ENCODE measurements at regions not wholly inside any gene's neighbourhood (a gene's known extent, or its start where the extent isn't known, plus 50 kb on each side); places are given as distances from the start of the nearest gene placed in this dataset.
"Not testable (repeated sequence)": the region's sequence is repeated elsewhere in the genome, so short reads cannot be mapped to it uniquely, and the experiment has no call there.

DNA sequence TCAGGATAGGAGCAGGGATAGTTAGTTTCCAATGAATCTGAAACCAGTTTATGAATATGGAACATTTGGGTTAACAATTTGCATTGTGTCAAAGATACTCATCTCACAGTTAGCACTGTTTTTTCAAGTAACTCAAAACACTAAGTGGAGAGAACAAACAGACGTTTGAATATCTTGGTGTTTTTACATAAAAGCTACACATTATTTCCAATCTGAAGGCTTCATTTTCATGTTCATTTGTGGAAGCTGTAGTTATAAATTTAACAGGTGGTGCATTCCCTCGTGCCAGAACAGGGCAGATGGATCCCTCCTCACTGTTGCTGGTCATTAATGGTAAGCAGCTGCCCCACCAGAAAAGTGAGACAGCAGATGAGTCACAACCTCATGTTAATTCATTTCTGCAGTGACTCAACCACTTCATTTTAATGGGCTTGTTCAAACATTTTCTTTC is 286.9 kb downstream of the TMX3 start:
- DNase-seq = no peak

DNA sequence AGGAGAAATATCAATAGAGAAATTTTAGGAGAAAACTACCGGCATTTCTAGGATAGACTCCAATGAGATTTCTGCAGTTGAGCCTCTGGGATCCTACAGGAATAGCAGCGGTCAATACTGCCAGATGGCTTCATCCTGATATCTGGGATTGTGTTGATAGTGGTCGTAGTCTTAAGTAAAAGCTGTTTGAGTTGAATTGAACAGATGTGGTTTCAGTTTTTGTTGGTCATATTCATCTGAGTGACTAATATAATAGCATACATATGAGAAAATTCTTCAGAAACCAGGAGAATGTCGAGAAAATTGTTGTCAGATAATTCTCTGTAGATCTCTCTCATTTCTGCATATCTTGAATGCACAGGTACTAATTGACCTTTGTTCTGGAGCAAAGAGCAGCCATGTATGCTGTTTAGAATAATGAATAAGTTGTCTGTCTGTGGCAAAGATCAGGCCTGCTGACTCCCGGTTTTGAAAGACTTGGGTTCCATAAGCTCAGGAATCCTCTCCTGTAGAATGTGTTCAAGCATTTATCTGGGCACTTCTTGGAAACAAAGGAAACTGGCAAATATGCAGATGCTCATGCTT is 288.1 kb downstream of the TMX3 start:
- DNase-seq = no peak

DNA sequence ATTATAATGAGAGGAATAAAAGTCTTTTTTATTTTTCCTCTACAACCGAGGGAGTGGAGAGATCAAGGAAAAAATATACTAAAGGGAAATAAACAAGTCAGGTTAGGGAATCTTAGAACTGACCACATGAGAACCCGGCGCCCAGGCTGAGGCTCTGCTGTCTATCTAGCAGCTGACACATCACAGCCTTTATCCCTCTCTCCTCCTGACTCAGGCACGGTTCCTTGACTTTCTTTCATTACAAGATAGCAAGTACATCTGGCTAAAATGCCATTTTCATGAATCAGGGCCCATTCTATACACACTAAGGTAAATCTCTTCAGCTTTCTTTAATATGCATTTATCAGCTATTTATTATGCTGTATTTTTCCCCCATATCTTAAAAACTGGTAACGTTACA is 296.0 kb downstream of the TMX3 start:
- DNase-seq = no peak

DNA sequence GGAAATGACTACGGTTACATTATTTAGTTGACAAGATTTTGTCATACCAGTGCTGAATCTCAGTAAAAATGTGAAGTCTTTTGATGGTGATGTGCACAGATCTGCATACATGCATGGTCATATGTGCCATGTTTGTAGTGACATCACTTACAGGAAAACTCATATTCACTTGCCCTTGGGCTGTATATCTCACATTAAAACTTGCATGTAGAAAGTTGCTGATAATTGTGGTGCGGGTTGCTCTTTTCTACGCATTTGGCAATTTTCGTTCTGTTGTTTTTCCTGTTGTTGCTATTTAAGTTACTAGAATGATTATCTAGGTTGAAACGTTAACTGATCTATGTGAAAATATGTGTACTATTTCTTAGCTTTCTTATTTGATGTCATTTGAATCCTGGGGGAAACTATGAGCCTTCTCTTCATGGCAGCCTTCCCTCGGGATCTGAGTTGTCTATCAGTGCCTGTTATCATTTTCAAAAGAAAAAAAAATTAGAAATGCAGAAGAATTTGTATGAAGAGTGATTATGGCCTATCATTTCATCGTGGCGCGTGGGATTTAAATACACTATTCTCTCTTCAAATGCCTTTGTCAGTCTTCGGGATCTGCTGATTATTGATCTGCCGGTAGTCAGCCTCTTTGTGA is 296.6 kb downstream of the TMX3 start:
- DNase-seq = no peak

DNA sequence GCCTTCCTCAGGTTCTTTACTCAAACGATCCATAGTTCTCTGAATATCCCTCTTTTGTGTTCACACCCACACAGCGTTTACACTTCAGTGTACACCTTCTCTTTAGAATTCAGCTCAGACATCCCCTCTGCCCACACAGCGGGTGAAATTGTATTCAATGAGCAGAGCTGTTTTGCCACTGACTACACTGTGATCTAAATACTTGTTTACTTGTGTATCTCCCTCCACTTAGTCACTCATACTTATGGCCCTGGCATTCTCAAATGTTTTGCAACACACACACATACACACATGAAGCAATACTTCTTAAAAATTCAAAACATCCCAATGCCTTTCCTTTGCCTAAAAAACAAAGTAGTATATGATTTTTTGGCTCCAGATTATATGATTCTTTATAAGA is 297.1 kb downstream of the TMX3 start:
- DNase-seq = no peak

DNA sequence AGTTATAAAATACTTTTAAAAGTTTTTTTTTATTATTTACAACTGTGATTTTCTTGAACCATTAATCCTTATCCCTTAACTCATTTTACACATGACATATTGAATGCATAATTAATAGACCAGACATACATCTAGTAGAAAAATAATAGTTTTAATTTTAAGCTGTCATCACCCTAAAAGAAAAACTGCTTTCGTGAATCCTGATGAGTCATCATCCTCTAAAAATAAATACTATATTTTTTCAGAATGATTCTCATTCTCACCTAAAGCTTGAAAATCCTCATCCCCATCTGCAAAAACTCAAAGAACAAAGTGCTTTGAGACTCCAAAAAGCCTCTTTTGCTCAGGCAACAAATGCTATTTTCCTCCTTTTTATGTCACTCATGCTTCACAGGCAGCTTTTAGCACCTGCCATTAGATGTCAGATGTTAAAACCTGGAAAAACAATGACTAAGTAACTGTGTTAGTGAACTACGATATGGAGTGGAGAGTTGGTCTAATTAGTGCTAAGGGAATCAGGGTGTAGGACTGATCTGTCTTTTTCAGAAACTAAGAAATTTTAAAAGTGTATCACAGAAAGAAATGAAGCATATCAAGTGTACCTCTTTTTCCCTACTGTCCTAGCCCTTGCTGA is 297.6 kb downstream of the TMX3 start:
- DNase-seq = no peak

DNA sequence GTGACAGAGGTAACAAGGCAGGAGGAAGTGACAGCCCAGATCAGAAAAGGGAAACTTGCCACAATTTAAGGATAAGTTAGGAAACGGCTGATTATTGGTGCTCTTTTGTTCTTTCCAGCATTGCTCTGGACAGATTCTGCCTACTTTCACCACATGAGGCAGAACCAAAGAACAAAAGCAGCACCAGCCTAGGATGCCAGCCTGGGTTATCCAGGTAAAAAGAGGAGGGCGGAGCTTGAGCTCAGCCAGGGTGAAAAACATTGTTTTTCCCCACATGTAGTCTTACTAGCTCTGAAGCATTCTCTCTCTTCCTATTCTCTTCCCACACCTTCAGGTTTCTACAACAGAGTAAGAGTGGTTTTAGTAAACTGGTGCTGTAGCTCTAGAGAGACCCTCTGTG is 300.5 kb downstream of the TMX3 start:
- DNase-seq = no peak

DNA sequence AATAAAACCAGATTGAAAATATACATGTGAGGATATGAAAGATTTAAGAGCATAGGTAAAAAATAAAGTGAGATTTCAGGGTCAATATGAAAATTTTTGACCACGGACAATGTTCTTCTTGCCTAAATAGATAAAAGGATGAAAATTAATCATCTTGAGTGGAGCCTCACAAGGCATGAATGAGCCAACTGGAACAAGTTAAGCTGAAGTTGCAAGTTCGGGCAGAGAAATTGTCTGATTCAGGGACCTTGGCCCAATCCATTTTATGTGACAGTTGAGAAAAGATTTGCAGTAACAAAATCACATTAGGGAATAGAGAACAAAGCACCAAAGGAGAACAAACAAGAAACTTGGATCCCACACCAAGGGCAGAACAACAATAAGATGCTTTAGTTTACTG is 305.3 kb downstream of the TMX3 start:
- DNase-seq = no peak

DNA sequence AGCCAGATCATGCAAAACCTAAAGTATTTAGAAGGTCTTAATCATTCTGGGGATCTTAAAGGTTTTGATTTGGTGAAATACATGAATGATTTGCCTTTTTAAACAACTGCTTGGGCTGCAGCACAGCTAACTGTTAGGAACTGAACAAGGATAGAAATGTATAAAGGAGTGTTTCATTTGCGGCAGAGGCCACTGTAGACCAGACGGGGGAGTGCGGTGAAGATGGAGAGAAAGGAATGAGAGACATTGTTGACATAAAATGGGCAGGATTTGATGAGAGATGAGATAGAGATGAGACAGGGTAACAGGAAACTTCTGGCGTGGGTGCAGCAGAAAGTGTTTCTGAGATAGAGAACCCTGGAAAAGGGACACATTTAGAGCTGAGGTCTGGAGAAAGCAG is 308.1 kb downstream of the TMX3 start:
- no peak for DNase-seq

DNA sequence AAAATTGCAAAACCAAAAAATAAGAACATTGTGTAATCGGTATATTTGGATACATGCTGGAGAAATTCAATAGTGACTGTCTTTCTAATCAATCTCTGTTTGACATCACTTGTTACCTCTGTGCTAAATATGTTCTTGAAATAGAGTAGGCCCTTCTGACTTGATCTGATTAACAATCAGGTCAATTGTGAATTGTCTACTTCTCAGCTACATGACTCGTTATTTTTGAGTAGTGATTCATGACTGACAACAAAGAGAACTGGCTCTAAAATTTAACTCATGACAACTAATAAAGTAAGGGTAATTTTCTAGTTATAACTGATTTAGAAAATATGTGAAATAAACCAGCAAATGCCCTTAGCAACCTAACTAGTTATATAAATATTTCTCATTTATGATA is 312.1 kb downstream of the TMX3 start:
- DNase-seq = no peak

DNA sequence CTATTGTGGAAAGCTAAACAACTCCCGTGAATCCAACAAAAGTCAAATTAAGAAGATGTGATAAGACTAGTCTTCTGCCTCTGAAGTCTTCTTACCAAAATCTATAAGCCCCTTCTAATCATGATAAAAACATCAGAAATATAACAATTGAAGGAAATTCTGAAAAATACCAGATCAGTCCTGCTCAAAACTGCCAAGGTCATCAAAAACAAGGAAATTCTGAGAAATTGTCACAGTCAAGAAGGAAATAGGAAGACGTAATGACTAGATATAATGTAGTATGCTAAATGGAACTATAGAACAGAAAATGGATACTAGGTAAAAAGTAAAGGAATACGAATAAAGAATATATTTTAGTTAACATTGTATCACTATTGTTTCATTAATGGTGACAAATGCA is 314.0 kb downstream of the TMX3 start:
- no peak for DNase-seq

DNA sequence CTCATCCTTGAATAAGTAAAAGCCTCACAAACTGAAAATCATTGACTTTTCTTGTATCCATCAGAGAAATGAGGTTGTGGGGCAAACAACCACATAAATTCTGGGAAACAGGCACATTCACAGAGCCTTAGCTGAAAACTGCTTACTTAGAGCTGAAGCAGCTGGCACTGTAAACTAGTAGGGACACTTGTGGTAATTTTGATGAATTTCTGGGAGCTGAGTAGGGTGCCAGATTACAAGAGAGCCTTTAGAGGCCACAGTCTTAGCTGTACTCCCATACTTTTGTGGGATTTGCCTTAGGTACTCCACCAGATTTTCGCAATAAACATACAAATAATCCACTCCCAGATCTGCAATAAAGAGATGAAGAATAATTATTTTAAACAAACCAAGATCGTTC is 315.2 kb downstream of the TMX3 start:
- no peak for DNase-seq

DNA sequence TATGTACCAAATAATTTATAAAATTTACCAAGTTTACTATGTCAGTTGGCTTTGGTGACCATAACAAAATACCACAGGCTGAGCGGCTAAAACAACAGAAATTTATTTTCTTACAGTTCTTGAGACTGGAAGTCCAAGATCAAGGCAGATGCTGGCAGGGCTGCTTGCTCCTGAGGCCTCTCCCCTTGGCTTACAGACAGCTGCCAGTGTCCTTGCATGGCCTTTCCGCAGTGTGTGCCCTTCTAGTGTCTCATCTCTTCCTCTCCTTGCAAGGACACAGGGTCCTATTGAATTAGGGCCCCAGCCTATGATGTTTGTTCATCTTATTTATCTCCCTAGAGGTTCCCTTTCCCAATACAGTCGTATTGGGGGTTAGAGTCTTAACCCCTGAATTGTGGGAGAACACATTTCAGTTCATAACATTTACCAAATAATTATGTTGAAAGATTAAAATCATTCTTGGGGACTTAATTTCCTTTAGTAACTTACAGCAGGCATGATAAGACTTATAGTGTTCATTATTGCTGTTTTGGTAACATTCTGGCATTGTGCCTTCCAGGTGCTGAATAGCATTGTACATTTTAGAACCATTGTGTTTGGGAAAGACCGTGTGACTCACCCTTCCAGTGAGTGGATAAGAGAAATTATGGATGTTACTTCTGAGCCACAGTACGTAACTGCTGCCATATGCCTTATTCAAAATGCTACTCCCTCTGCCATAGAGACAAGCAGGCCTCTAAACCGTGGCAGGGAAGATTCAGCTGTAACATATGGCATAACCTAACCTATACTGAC is 317.5 kb downstream of the TMX3 start:
- no peak for DNase-seq

DNA sequence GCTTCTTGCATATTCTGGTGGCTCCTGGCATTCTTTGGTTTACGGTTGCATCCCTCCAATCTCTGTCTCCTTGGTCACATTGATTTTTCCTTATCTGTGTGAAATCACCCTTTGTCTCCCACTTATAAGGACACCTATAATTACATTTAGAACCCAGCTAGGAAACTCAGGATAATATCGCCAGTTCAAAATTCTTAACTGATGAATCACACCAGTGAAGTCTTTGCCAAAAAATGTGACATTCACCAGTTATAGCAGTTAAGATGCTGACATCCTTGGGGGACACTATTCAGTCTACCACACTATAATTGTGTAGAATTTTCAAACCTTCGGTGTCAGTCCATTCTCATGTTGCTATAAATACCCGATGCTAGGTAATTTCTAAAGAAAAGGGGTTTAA is 320.2 kb downstream of the TMX3 start:
- DNase-seq = no peak

DNA sequence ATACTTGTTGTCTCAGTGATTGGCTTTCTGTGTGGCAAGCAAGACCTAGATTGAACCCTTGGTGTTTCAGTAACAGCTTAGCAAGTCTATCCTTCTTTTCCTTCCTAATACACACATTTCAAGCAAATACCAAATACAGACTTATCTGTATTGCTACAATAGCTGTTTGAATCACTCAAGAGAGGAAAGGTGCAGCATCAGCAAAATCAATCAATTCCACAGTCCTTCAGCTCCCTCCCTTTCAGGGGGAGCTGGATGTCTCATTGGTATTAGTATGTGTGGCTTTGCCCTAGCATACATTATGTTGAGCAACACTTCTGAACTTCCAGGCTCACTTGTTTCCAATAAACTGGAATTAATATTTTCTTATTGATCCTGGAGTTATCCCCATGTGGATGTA is 323.1 kb downstream of the TMX3 start:
- no peak for DNase-seq

DNA sequence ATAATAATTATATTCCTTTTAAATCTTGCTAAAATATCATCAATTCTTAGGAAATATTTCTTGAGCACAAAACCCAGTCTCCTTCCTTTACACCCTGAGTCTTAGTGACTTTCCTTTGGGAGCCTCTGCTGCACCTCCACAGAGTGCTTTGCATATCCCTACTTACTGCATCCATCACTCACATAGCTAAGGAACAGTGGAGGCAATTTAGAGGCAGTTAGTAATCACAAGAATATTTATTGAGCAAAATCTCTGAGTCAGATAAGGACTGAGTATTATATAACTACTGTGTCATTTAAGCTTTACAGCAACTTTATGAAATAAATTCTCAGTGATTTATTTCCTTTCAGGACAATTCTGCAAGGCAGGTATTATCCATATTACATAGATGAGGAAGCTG is 327.7 kb downstream of the TMX3 start:
- no peak for DNase-seq

DNA sequence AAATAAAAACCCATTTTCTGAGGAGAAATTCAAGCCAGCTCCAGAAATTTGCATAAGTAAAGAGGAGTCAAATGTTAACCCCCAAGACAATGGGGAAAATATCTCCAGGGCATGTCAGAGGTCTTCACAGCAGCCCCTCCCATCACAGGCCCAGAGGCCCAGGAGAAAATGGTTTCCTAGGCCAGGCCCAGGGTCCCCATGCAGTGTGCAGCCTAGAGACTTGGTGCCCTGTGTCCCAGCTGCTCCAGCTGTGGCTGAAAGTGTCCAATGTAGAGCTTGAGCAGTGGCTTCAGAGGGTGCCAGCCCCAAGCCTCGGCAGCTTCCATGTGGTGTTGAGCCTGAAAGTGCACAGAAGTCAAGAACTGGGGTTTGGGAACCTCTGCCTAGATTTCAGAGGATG is 330.9 kb downstream of the TMX3 start:
- DNase-seq = not testable (repeated sequence)

DNA sequence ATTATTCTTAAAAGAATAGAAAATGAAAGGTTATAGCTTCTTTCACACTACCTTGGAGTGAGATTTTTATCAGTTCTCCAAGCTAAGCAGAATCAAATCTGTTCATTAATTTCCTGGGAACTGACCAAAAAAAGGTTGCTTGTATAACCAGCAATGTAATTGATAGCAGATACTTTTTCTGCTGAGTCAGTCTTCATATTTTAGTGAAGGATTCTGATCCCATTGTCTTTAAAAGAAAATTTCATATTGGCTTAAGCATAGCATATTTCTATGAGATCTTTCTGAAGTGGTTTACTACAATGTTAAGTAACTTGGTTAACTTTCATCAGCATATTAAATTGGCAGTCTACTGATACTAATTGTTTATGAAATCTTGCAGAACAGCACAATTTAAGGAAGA is 338.0 kb downstream of the TMX3 start:
- DNase-seq = no peak

DNA sequence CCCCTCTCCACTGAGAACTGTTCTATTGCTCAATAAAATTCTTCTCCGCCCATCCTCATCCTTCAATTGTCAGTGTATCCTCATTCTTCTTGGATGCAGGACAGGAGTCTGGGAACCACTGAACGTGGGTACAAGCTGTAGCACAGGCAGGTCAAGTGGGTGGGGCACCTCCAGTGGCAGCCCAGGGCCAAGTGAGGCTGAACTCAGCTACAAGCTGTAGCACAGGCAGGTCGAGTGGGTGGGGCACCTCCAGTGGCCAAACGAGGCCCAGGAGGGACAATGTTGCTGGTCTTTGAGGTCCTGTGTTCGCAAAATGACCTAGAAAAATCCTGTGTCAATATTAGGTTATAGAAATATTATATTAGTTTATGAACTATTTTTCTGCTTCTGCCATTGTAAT is 352.0 kb downstream of the TMX3 start:
- no peak for DNase-seq

DNA sequence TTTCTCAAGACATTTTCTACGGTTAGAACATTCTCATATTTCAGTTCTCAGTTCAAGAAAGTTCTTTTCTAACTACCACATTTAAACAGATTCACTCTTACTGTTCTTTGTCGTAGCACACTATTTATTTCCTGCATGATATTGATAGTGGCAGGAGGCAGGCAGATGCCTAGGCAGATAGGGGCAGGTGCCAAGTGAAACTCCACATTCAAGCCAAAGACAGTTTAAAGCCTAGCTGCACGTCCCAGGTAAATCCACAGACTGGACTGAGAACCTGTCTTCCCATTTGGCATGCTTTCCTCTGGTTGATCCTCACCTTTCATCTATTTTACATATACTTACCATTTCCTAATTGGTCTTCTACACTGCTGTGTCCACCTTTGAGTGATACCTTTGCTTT is 359.3 kb downstream of the TMX3 start:
- no peak for DNase-seq

DNA sequence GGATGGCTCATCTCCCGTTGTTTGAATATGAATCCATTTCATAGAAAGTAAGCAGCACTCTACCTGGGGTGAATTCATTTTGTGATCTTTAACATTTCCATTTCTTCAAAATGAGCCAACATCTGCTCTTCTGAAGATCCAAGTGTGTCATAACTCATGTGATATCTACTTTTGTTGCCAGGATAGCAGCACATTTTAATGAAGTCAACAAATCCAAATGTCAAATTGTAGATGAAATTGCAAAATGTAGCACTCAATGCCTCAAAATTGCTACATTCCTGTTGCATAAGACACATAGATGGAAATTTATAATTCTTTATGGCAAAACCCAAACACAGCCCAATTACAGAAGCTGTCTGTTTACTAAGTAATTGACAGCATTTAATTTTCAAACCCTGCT is 360.7 kb downstream of the TMX3 start:
- DNase-seq = no peak

DNA sequence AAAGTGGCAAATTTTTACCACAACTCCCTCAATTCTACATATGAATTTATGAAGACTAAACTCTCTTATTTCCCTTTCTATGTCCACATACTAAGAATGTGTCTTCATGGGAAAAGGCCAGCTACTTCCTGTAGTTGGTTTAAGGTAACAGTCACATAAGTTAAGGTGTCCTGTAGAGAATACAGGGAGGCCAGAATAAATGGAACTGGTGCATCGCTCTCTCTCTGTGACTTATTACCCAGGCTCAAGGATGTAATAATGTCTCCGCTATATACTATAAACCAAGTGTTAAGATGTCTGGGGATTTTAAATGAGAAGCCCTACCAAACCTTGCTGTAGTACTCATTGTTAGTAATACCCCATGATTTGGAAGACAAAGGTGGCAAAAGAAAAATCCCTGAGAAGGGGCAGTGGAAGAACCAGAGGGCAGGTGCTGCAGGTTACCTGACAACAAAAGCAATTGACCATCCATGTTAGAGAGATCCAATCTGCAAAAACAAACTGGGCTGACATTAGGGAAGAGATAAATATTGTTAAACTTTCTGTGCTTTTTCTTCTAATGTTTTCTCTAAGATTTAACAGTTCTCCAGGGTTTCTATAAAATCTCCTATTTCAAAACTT is 372.8 kb downstream of the TMX3 start:
- DNase-seq = no peak

DNA sequence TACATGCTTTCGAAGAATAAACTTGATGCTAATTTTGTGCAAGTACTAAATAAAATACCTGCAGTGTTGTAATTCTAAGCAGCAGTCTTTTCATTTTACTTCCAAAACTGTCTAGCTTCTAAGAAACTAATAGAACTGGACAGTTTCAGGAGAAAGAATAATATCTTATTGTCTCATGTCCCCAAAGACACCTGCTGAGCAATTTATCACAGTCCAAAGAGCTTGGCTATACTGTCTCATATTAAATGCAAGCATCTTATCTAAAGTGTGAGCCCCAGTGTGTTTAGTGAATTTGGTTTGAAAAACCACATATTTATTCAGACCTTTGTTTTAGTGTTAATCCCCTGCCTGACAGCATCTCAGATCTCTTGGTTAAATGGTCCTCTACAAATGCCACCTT is 374.3 kb downstream of the TMX3 start:
- no peak for DNase-seq

DNA sequence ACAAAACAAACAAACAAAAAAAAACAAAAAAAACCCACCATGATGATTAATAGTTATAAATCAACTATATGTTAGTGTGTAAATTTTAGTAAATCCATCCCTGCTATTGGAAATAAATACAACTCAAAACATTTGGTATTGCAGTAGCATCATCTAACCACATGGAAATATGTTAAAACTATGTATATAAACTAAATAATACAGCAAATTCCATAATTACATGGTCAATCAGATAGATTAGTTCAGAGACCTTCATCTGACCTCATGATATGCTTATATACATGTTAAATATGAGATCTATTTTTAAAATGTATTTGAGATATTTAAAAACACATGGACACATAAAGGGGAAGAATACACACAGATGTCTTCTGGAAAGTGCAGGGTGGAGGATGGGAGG is 384.2 kb downstream of the TMX3 start:
- no peak for DNase-seq

Measured in stimulated activated CD4-positive, alpha-beta T cell treated with anti-CD3 and anti-CD28 coated beads, Interleukin-2, amount 100 ng/mL, for 24 hours (primary cell).